ENCODE measurements at regions not wholly inside any gene's neighbourhood (a gene's known extent, or its start where the extent isn't known, plus 50 kb on each side); places are given as distances from the start of the nearest gene placed in this dataset.
"Not testable (repeated sequence)": the region's sequence is repeated elsewhere in the genome, so short reads cannot be mapped to it uniquely, and the experiment has no call there.

DNA sequence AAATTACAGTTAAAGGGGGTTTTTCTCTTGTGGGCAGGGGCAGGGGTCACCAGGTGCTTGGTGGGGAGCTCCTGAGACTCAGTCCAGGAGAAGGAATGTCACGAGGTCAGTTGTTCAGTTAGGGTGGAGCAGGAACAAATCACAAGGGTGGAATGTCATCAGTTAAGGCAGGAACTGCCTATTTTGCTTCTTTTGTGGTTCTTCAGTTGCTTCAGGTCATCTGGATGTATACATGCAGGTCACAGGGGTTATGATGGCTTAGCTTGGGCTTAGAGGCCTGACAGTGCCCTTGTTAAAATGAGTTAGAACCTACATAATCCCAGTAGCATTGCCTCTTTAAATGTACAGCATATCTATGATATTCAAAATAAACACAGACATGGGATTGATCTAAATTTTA lies 120.2 kb upstream of the CHD2 start:
- H3K27ac ChIP-seq, result no peak overlapping the region
- no peak for TF ChIP-seq ZFX (IDR thresholded peaks at IDR 0.05; ENCODE audit: borderline replicate concordance)
- TF ChIP-seq, protein P1, sequence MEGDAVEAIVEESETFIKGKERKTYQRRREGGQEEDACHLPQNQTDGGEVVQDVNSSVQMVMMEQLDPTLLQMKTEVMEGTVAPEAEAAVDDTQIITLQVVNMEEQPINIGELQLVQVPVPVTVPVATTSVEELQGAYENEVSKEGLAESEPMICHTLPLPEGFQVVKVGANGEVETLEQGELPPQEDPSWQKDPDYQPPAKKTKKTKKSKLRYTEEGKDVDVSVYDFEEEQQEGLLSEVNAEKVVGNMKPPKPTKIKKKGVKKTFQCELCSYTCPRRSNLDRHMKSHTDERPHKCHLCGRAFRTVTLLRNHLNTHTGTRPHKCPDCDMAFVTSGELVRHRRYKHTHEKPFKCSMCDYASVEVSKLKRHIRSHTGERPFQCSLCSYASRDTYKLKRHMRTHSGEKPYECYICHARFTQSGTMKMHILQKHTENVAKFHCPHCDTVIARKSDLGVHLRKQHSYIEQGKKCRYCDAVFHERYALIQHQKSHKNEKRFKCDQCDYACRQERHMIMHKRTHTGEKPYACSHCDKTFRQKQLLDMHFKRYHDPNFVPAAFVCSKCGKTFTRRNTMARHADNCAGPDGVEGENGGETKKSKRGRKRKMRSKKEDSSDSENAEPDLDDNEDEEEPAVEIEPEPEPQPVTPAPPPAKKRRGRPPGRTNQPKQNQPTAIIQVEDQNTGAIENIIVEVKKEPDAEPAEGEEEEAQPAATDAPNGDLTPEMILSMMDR (IDR thresholded peaks at IDR 0.05), result no peak

DNA sequence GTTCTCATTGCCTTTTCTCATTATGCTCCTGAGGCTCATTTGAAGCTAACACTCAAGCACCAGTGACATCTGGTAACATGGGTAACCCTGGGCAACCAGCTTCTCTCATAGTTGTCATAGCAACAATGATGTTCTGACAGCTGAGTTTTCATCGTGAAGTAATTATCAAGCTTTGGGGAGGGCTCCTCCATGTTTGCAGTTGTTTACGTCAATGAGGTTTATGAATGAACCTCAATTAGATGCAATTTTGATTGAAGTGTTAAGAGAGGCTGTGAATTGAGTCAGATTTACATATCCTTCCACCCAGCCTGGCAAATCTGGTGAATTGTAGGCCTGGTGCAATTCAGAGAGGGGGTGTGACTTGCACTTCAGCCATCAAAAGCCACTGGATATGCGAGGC lies 119.3 kb upstream of the CHD2 start:
- no peak overlapping the region for H3K27ac ChIP-seq
- TF ChIP-seq, protein P1 (IDR thresholded peaks at IDR 0.05), result no peak
- TF ChIP-seq ZFX (IDR thresholded peaks at IDR 0.05; ENCODE audit: borderline replicate concordance), result no peak

DNA sequence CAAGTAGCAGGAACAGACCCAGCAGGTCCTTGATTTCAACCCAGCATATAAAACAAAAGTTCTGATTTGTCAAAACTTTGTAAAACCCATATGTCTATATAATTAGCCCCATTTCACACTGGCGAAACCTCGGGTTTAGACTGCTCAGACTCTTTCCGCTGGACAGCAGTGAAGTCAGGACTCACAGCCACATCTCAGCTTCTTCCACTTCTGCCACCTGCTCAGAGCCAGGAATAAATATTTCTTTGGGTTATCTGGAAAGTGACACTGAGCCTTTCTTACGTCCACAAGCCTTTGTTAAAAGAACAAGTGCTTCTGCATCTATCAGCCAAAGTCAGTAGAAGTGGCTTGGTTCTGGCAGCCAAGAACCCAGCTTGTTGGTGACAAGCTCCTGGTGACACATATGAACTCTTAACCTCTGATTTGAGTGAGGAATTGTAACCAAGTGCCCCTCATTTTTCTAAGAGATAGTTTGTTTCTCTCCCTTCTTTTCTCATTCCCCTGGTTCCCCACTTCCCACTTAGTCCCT lies 118.1 kb upstream of the CHD2 start:
- TF ChIP-seq, protein P1 (IDR thresholded peaks at IDR 0.05), result no peak
- no peak for TF ChIP-seq ZFX (IDR thresholded peaks at IDR 0.05; ENCODE audit: borderline replicate concordance)
- H3K27ac ChIP-seq, result no peak overlapping the region

DNA sequence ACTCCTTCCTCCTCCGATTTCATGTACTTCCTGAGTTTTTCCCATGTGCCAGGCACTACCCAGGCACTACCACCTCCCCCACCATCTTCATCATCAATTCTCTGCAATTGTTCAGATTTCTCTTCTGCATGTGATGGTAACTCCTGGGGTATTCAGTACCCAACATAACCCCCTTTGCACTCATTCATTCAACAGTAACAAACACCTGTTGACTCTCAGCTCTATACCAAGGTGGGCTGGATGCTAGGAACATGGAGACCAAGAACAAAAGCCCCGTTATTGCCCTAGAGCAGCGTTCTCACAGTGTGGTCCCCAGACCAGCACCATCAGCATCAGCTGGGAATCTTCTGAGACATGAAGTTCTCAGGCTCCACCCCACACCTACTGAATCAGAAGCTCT lies 113.0 kb upstream of the CHD2 start:
- H3K27ac ChIP-seq, result no peak overlapping the region
- TF ChIP-seq, protein P1 (IDR thresholded peaks at IDR 0.05), result no peak
- TF ChIP-seq ZFX (IDR thresholded peaks at IDR 0.05; ENCODE audit: borderline replicate concordance), result no peak

DNA sequence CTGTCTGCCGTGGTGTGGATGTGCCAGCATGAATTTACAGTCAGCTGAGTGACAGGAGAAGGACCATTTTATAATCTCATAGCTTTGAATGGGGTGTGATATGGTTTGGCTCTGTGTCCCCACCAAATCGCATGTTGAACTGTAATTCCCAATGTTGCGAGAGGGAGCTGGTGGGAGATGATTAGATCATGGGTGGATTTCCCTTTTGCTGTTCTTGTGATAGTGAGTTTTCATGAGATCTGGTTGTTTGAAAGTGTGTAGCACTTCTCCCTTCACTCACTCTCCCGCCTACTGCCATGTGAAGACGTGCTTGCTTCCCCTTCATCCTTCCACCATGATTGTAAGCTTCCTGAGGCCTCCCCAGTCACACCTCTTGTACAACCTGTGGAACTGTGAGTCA lies 111.9 kb upstream of the CHD2 start:
- TF ChIP-seq, protein P1 (IDR thresholded peaks at IDR 0.05), result no peak
- no peak for TF ChIP-seq ZFX (IDR thresholded peaks at IDR 0.05; ENCODE audit: borderline replicate concordance)

DNA sequence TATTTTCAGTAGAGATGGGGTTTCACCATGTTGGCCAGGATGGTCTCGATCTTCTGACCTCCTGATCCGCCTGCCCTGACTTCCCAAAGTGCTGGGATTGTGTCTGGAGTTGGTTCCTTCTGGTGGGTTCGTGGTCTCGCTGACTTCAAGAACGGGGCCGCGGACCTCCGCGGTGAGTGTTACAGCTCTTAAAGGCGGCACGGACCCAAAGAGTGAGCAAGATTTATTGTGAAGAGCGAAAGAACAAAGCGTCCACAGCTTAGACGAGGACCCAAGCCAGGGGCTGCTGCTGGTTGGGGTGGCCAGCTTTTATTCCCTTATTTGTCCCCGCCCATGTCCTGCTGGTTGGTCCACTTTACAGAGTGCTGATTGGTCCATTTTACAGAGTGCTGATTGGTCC lies 111.3 kb upstream of the CHD2 start:
- H3K27ac ChIP-seq, result not testable (repeated sequence)

More for the DNA sequence above, 111.9 kb upstream of the CHD2 start:
- H3K27ac ChIP-seq, result no peak overlapping the region

DNA sequence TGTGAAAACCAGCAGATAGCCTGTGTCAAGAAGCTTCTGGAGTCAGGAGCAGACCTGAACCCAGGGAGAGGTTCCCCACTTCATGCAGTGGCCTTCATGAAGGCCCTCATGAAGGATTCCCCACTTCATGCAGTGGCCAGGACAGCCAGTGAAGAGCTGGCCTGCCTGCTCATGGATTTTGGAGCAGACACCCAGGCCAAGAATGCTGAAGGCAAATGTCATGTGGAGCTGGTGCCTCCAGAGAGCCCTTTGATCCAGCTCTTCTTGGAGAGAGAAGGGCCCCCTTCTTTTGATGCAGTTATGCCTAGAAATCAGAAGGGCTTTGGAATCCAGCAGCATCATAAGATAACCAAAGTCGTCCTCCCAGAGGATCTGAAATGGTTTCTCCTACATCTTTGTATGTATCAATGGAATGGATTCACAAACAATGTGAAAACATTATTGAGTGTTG lies 103.9 kb upstream of the CHD2 start:
- no peak overlapping the region for H3K27ac ChIP-seq

More for the DNA sequence above, 103.9 kb upstream of the CHD2 start:
- no peak for TF ChIP-seq ZFX (IDR thresholded peaks at IDR 0.05; ENCODE audit: borderline replicate concordance)
- TF ChIP-seq, protein P1 (IDR thresholded peaks at IDR 0.05), result no peak

All from 22Rv1 (cell line).